ENCODE measurements at regions not wholly inside any gene's neighbourhood (a gene's known extent, or its start where the extent isn't known, plus 50 kb on each side); places are given as distances from the start of the nearest gene placed in this dataset.

DNA sequence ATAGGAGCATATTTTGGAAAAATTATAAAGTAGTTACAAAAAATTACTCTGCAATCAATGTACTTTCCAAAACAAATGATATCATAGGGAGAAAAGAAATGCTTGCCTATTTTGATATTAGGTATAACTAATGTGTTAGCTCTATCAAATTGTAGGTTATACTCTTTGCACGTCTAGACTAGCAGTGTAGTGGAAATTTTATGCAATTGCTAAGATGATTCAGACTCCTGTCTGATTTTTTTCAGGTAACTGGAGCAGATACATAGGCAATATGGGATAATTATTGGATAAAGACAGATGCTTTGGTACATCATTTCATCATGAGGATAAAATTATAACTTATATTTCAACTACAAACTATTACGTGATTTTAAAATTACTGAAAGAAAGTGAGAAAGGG is 918.3 kb downstream of the EPHA4 start:
- no peaks in the 10 kb centered on the region for H3K27me3 ChIP-seq
- TF ChIP-seq, protein P1, sequence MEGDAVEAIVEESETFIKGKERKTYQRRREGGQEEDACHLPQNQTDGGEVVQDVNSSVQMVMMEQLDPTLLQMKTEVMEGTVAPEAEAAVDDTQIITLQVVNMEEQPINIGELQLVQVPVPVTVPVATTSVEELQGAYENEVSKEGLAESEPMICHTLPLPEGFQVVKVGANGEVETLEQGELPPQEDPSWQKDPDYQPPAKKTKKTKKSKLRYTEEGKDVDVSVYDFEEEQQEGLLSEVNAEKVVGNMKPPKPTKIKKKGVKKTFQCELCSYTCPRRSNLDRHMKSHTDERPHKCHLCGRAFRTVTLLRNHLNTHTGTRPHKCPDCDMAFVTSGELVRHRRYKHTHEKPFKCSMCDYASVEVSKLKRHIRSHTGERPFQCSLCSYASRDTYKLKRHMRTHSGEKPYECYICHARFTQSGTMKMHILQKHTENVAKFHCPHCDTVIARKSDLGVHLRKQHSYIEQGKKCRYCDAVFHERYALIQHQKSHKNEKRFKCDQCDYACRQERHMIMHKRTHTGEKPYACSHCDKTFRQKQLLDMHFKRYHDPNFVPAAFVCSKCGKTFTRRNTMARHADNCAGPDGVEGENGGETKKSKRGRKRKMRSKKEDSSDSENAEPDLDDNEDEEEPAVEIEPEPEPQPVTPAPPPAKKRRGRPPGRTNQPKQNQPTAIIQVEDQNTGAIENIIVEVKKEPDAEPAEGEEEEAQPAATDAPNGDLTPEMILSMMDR (IDR thresholded peaks at IDR 0.05): no peak
- no peak for TF ChIP-seq POLR2A (IDR thresholded peaks at IDR 0.05)
- H3K4me3 ChIP-seq: no peak overlapping the region
- no peak overlapping the region for H3K27ac ChIP-seq
- H3K36me3 ChIP-seq: no peaks in the 10 kb centered on the region
- intact Hi-C loops (cut with DNase I; ENCODE audit: low total_unique reads): no loop called here
- no peaks in the 10 kb centered on the region for H3K4me1 ChIP-seq
- H3K9me3 ChIP-seq: no peaks in the 10 kb centered on the region
- no peak for DNase-seq

DNA sequence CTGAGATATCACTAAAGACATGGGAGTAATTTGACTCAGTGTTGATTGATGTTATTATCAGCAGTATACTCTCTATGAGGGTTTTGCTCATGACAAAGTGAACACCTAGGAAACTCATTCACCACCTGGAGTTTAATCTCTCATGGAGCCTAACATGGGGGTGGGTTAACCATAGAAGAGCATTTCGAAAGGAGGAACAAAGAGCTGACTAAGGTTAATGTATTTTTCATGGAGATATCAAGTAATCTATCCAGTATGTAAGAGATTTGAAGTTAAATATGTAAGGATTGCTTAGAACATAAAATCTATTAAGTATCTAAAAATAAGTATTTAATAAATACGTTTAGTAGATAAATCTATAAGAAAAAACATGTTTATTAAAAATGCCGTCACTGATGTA is 917.8 kb downstream of the EPHA4 start:
- no peaks in the 10 kb centered on the region for H3K27me3 ChIP-seq
- no peak for DNase-seq
- TF ChIP-seq, protein P1 (IDR thresholded peaks at IDR 0.05): no peak
- no peak for TF ChIP-seq POLR2A (IDR thresholded peaks at IDR 0.05)
- H3K27ac ChIP-seq: no peak overlapping the region
- H3K9me3 ChIP-seq: no peaks in the 10 kb centered on the region
- H3K4me3 ChIP-seq: no peak overlapping the region
- no peaks in the 10 kb centered on the region for H3K4me1 ChIP-seq
- intact Hi-C loops (cut with DNase I; ENCODE audit: low total_unique reads): no loop called here
- no peaks in the 10 kb centered on the region for H3K36me3 ChIP-seq

DNA sequence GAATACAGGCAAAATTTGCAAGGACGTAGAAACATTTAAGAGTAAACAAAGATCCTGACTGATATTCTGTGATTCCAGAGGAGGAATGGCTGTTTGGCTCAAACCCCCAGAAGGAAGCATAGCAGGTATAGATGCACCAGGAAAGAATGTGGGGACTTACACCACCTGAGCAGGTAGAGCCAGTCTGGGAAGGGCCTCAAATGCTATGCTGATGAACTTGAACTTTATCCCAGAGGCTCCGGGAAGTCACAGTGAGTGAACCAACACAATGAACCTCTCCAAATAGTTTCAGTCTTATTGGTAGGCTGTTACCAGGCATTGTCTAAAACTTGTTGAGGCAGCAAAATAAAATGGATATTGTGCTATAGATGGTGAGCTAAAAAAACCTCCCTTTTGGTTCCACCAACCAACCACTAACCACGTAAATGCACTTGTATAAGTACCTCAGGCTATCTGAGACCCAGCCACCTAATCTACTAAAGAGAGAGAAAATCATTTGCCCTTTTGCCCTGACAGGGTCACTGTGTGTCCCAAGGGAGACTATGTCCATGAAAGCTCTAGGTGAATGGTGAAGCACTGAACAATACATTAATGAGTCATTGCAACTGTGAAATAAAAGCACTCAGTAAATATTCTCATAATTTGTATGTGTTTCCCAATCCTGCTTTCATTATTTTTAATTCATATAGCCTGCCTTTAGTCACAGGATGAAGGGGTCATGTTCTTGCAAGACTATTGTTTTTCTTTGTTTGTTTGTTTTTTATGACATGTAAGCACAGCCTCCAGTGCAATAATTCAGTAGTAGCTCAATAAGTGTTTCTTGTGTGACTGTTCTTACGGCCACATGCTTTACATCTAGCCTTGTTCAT is 911.6 kb downstream of the EPHA4 start:
- TF ChIP-seq POLR2A (IDR thresholded peaks at IDR 0.05): no peak
- TF ChIP-seq, protein P1 (IDR thresholded peaks at IDR 0.05): no peak
- intact Hi-C loops (cut with DNase I; ENCODE audit: low total_unique reads): no loop called here

DNA sequence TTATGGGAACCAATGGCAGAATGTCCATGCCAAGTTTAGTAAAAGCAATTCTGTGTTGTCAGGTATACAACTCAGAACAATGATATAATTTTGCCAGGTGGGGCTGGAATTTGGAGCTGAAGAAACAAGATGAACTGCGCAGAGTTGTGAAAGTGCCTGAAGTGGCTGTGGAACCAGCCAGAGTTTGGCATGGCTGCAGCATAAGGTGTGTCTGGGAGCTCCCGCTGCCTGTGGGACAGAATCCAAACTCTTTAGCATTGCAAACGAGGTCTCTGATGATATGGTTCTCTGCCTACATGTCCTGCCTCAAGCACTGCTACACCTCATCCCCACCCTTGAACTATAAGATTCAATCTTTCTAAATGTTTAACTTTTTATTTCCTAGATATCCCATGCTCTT is 909.7 kb downstream of the EPHA4 start:
- no peaks in the 10 kb centered on the region for H3K27me3 ChIP-seq
- no peaks in the 10 kb centered on the region for H3K36me3 ChIP-seq
- intact Hi-C loops (cut with DNase I; ENCODE audit: low total_unique reads): no loop called here
- no peak for DNase-seq
- H3K27ac ChIP-seq: no peak overlapping the region
- TF ChIP-seq POLR2A (IDR thresholded peaks at IDR 0.05): no peak
- TF ChIP-seq, protein P1 (IDR thresholded peaks at IDR 0.05): no peak
- no peaks in the 10 kb centered on the region for H3K4me1 ChIP-seq
- no peaks in the 10 kb centered on the region for H3K9me3 ChIP-seq
- no peak overlapping the region for H3K4me3 ChIP-seq

More for the DNA sequence above, 911.6 kb downstream of the EPHA4 start:
- H3K4me3 ChIP-seq: no peak overlapping the region
- no peak for DNase-seq
- H3K36me3 ChIP-seq: no peaks in the 10 kb centered on the region
- no peaks in the 10 kb centered on the region for H3K4me1 ChIP-seq
- no peaks in the 10 kb centered on the region for H3K9me3 ChIP-seq
- H3K27me3 ChIP-seq: no peaks in the 10 kb centered on the region
- no peak overlapping the region for H3K27ac ChIP-seq

DNA sequence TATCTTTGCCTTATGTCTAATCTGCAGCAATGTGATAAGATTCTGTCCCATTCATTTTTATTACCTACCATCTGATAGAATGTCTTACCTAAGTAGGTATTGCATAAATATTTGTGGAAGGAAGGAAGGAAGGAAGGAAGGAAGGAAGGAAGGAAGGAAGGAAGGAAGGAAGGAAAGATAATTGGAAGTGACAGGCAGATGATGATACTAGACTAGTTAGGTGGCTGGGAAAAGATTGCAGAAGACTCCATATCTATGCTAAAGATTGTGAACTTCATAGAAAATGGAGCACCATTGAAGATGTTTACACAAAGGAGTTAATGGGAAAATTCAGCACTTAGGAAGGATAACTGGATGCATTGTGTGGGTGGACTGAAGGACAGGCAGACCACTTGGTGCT is 909.0 kb downstream of the EPHA4 start:
- no peaks in the 10 kb centered on the region for H3K9me3 ChIP-seq
- H3K27ac ChIP-seq: no peak overlapping the region
- intact Hi-C loops (cut with DNase I; ENCODE audit: low total_unique reads): no loop called here
- no peak overlapping the region for H3K4me3 ChIP-seq
- TF ChIP-seq, protein P1 (IDR thresholded peaks at IDR 0.05): no peak
- TF ChIP-seq POLR2A (IDR thresholded peaks at IDR 0.05): no peak
- DNase-seq: no peak
- no peaks in the 10 kb centered on the region for H3K36me3 ChIP-seq
- no peaks in the 10 kb centered on the region for H3K27me3 ChIP-seq
- no peaks in the 10 kb centered on the region for H3K4me1 ChIP-seq
